ENCODE measurements at regions not wholly inside any gene's neighbourhood (a gene's known extent, or its start where the extent isn't known, plus 50 kb on each side); places are given as distances from the start of the nearest gene placed in this dataset.

GRCh38 chr5:112684121-112684520 lies 53.6 kb upstream of the APC start:
- TF ChIP-seq CTCF (conservative IDR thresholded peaks at IDR 0.05; ENCODE audit: low read depth, low read length): no peak
- no peak for TF ChIP-seq EZH2 (IDR thresholded peaks at IDR 0.05; ENCODE audit: borderline replicate concordance, low read depth, low read length, poor library complexity, severe bottlenecking)

Data from A673 (cell line).